ENCODE measurements at regions not wholly inside any gene's neighbourhood (a gene's known extent, or its start where the extent isn't known, plus 50 kb on each side); places are given as distances from the start of the nearest gene placed in this dataset.

GRCh38 chr14:34246206-34246605, 215.8 kb downstream of the SPTSSA start:
- Histone ChIP-seq H3K4me1 (ENCODE audit: control insufficient read depth, low read length) (no peaks in the 10 kb centered on the region), H3K9me2 (replicated peaks; ENCODE audit: control insufficient read depth, low read length) (no peaks in the 10 kb centered on the region), H3K27me3 (ENCODE audit: control insufficient read depth, low read length) (no peaks in the 10 kb centered on the region), H4K20me1 (ENCODE audit: control insufficient read depth, insufficient read depth, low read depth, low read length) (no peaks in the 10 kb centered on the region), H3K79me2 (ENCODE audit: control insufficient read depth, low read length) (no peaks in the 10 kb centered on the region), H3F3A (ENCODE audit: control insufficient read depth, insufficient read depth) (no peaks in the 10 kb centered on the region), H3K36me3 (ENCODE audit: control insufficient read depth, low read length) (no peaks in the 10 kb centered on the region), H3K9me3 (ENCODE audit: control insufficient read depth, insufficient read depth, low read length) (no peaks in the 10 kb centered on the region), H3K27ac (ENCODE audit: low read depth, low read length) (no peak overlapping the region), H3K4me3 (ENCODE audit: low read length) (no peak overlapping the region), H3K4me2 (ENCODE audit: low read length) (no peak overlapping the region)
- no peak for TF ChIP-seq EZH2phosphoT487 (IDR thresholded peaks at IDR 0.05; ENCODE audit: borderline replicate concordance, low read length)

DNA sequence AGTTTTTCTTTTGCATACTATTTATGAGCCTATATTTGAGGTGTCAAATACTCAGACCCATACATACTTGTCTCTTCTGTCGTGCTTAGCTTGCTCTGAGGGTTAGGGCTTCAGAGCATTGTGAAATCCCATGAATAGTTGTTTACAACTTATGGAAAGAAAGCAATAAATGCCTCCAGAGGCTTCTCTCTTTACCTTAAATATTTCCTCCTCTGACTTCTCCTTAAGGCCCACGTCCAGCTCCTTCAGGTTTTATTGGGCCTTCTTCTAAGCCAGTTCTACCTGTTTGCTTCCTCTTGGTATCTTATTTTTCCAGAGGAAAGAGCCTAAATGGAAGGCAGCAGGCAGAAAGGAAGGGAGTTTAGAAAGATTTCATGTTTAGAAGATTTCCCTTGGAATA, 218.6 kb downstream of the SPTSSA start:
- no peak overlapping the region for H3K27ac ChIP-seq (ENCODE audit: low read depth, low read length)
- no peak for TF ChIP-seq EZH2phosphoT487 (IDR thresholded peaks at IDR 0.05; ENCODE audit: borderline replicate concordance, low read length)
- TF ChIP-seq, protein P1, sequence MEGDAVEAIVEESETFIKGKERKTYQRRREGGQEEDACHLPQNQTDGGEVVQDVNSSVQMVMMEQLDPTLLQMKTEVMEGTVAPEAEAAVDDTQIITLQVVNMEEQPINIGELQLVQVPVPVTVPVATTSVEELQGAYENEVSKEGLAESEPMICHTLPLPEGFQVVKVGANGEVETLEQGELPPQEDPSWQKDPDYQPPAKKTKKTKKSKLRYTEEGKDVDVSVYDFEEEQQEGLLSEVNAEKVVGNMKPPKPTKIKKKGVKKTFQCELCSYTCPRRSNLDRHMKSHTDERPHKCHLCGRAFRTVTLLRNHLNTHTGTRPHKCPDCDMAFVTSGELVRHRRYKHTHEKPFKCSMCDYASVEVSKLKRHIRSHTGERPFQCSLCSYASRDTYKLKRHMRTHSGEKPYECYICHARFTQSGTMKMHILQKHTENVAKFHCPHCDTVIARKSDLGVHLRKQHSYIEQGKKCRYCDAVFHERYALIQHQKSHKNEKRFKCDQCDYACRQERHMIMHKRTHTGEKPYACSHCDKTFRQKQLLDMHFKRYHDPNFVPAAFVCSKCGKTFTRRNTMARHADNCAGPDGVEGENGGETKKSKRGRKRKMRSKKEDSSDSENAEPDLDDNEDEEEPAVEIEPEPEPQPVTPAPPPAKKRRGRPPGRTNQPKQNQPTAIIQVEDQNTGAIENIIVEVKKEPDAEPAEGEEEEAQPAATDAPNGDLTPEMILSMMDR (IDR thresholded peaks at IDR 0.05; ENCODE audit: low read depth, low read length, poor library complexity, severe bottlenecking), result no peak
- H3K36me3 ChIP-seq (ENCODE audit: control insufficient read depth, low read length), result no peaks in the 10 kb centered on the region
- H3K4me3 ChIP-seq (ENCODE audit: low read length), result no peak overlapping the region
- H3F3A ChIP-seq (ENCODE audit: control insufficient read depth, insufficient read depth), result no peaks in the 10 kb centered on the region
- H3K79me2 ChIP-seq (ENCODE audit: control insufficient read depth, low read length), result no peaks in the 10 kb centered on the region
- H3K4me2 ChIP-seq (ENCODE audit: low read length), result no peak overlapping the region
- H4K20me1 ChIP-seq (ENCODE audit: control insufficient read depth, insufficient read depth, low read depth, low read length), result no peaks in the 10 kb centered on the region
- H3K9me3 ChIP-seq (ENCODE audit: control insufficient read depth, insufficient read depth, low read length), result no peaks in the 10 kb centered on the region
- H3K27me3 ChIP-seq (ENCODE audit: control insufficient read depth, low read length), result no peaks in the 10 kb centered on the region
- no peaks in the 10 kb centered on the region for H3K4me1 ChIP-seq (ENCODE audit: control insufficient read depth, low read length)
- no peaks in the 10 kb centered on the region for H3K9me2 ChIP-seq (replicated peaks; ENCODE audit: control insufficient read depth, low read length)

- H3K9me2 ChIP-seq (replicated peaks; ENCODE audit: control insufficient read depth, low read length), result no peaks in the 10 kb centered on the region
- H3K4me3 ChIP-seq (ENCODE audit: low read length), result no peak overlapping the region
- H3K27me3 ChIP-seq (ENCODE audit: control insufficient read depth, low read length), result no peaks in the 10 kb centered on the region
- no peaks in the 10 kb centered on the region for H3K79me2 ChIP-seq (ENCODE audit: control insufficient read depth, low read length)
- TF ChIP-seq, protein P1 (IDR thresholded peaks at IDR 0.05; ENCODE audit: low read depth, low read length, poor library complexity, severe bottlenecking), result no peak
- TF ChIP-seq EZH2phosphoT487 (IDR thresholded peaks at IDR 0.05; ENCODE audit: borderline replicate concordance, low read length), result no peak
- no peaks in the 10 kb centered on the region for H4K20me1 ChIP-seq (ENCODE audit: control insufficient read depth, insufficient read depth, low read depth, low read length)
- H3K27ac ChIP-seq (ENCODE audit: low read depth, low read length), result no peak overlapping the region
- H3K4me1 ChIP-seq (ENCODE audit: control insufficient read depth, low read length), result no peaks in the 10 kb centered on the region
- H3K36me3 ChIP-seq (ENCODE audit: control insufficient read depth, low read length), result no peaks in the 10 kb centered on the region
- no peaks in the 10 kb centered on the region for H3K9me3 ChIP-seq (ENCODE audit: control insufficient read depth, insufficient read depth, low read length)
- H3K4me2 ChIP-seq (ENCODE audit: low read length), result no peak overlapping the region
- H3F3A ChIP-seq (ENCODE audit: control insufficient read depth, insufficient read depth), result no peaks in the 10 kb centered on the region
Measured at GRCh38 chr14:34243001-34243400, 219.0 kb downstream of the SPTSSA start.

- TF ChIP-seq EZH2phosphoT487 (IDR thresholded peaks at IDR 0.05; ENCODE audit: borderline replicate concordance, low read length), result no peak
- TF ChIP-seq, protein P1 (IDR thresholded peaks at IDR 0.05; ENCODE audit: low read depth, low read length, poor library complexity, severe bottlenecking), result no peak
- Histone ChIP-seq H3K4me2 (ENCODE audit: low read length) (no peak overlapping the region), H3K27me3 (ENCODE audit: control insufficient read depth, low read length) (no peaks in the 10 kb centered on the region), H3K9me3 (ENCODE audit: control insufficient read depth, insufficient read depth, low read length) (no peaks in the 10 kb centered on the region), H3K27ac (ENCODE audit: low read depth, low read length) (no peak overlapping the region), H4K20me1 (ENCODE audit: control insufficient read depth, insufficient read depth, low read depth, low read length) (no peaks in the 10 kb centered on the region), H3K9me2 (replicated peaks; ENCODE audit: control insufficient read depth, low read length) (no peaks in the 10 kb centered on the region), H3K4me1 (ENCODE audit: control insufficient read depth, low read length) (no peaks in the 10 kb centered on the region), H3F3A (ENCODE audit: control insufficient read depth, insufficient read depth) (no peaks in the 10 kb centered on the region), H3K36me3 (ENCODE audit: control insufficient read depth, low read length) (no peaks in the 10 kb centered on the region), H3K4me3 (ENCODE audit: low read length) (no peak overlapping the region), H3K79me2 (ENCODE audit: control insufficient read depth, low read length) (no peaks in the 10 kb centered on the region)
Measured at GRCh38 chr14:34241185-34241711, 220.8 kb downstream of the SPTSSA start.
